Suprapubic skin (tissue), 4 donors: ENCODE measurements at regions not wholly inside any gene's neighbourhood (a gene's known extent, or its start where the extent isn't known, plus 50 kb on each side); places are given as distances from the start of the nearest gene placed in this dataset.

ENCODE experiments used
- CTCF ChIP-seq, 2 donors: fragments of 200-600 bp in 1 of 2; fragments of 450-650 bp in 1 of 2; sonication (generic) in 1 of 2; IDR thresholded peaks; one replicate each; pipeline ENCODE4 v1.5.1; 2016 to 2019; ENCODE audit warnings: antibody characterized with exemption in 2 of 2, mild to moderate bottlenecking in 1 of 2, moderate library complexity in 1 of 2
- POLR2A ChIP-seq, 2 donors: fragments of 450-650 bp; IDR thresholded peaks; one replicate each; pipeline ENCODE4 v1.6.1; 2017; ENCODE audit warnings: antibody characterized with exemption in 2 of 2, mild to moderate bottlenecking in 2 of 2, moderate library complexity in 2 of 2
- POLR2AphosphoS5 ChIP-seq, 3 donors: sonication (generic); formaldehyde crosslinking; IDR thresholded peaks; one replicate each; pipeline ENCODE4 v1.6.1; 2017; ENCODE audit warnings: antibody characterized with exemption in 3 of 3

GRCh38 chr15:46278486-46279090 is 643.8 kb downstream of the SQOR start:
- TF ChIP-seq CTCF (IDR thresholded peaks at IDR 0.05): no peak
- TF ChIP-seq POLR2A (IDR thresholded peaks at IDR 0.05): no peak
- no peak for TF ChIP-seq POLR2AphosphoS5 (IDR thresholded peaks at IDR 0.05)
